ENCODE measurements at regions not wholly inside any gene's neighbourhood (a gene's known extent, or its start where the extent isn't known, plus 50 kb on each side); places are given as distances from the start of the nearest gene placed in this dataset.
"Not testable (repeated sequence)": the region's sequence is repeated elsewhere in the genome, so short reads cannot be mapped to it uniquely, and the experiment has no call there.

DNA sequence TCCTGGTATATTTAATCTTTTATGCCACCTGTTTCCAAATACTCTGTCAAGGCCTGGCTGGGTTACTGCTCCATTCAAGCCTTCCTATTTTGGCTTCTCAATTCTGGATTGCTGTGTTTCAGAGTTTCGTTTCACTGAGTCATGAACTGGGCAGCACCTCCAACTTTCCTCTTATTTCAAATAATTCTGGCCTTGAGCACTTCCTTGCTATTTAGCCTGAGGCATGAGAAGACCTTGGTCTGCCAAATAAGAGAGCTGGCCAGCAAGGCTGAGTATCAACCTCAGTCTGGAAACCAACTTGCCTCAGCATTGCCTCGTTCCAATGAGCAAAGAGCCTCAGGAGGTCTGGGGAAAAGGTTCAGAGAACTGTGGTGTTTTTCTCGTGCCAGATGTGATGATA is 66.6 kb downstream of the TNFAIP3 start:
- no peak for DNase-seq

DNA sequence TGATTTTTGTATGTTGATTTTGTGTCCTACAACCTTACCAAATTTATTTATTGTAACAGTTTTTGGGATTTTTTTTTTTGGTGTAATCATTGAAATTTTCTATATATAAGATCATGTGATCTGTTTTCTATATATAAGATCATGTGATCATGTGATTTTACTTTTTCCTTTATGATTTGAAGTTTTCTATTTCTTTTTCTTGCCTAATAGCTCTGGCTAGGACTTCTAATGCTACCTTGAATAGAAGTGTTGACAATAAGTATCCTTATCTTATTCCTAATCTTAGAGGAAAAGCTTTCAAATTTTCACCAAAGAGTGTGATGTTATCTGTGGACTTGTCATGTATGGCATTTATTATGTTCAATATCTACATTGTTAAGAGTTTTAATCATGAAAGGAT is 69.7 kb downstream of the TNFAIP3 start:
- no peak for DNase-seq

GRCh38 chr6:137937834-137938233 is 70.8 kb downstream of the TNFAIP3 start:
- DNase-seq: no peak

GRCh38 chr6:137938770-137939379 is 71.8 kb downstream of the TNFAIP3 start:
- DNase-seq: no peak

- no peak for DNase-seq
Measured at GRCh38 chr6:137941995-137942394, 74.9 kb downstream of the TNFAIP3 start.

- no peak for DNase-seq
Measured at GRCh38 chr6:137942736-137943135, 75.7 kb downstream of the TNFAIP3 start.

DNA sequence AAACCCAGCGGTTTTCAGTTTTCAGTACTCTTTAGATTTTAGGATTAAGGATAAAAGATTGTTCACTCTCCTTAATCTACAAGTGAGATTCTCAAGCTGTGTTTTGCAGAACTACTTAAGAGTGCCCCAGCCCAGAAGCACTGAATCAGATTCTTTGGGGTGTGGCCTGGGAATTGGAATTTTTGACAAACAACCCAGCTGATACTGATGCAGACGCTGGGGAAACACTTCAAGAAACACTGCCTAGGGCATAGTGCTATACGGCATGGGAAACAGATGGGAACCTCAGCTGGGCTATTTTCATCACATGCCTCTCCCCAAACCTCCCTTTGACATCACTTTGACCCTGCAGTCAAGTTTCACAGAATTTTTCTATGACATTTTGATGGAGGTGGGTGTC is 77.3 kb downstream of the TNFAIP3 start:
- DNase-seq: not testable (repeated sequence)

- DNase-seq: no peak
Measured at GRCh38 chr6:137944793-137945498, 77.9 kb downstream of the TNFAIP3 start.

GRCh38 chr6:137949686-137950390 is 82.8 kb downstream of the TNFAIP3 start:
- no peak for DNase-seq

DNA sequence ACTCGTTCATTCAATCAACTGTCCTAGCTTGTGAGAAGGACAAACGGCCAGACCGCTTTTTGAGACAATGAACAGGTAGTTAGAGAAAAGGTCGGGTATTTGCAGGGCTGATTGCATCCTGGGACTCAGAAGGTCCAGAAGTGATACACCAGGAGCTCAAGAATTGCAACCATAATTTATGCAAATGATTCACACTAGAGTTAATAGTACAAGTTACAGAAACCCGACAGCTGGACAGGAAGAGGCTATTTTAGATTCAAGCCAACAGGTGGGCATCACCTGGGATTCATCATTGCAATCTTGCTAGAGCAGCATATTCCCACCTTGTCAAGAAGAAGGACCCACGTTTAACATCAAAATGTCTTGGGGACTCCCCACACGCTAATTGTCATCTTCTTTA is 83.5 kb downstream of the TNFAIP3 start:
- no peak for DNase-seq

GRCh38 chr6:137951064-137951597 is 84.1 kb downstream of the TNFAIP3 start:
- DNase-seq: no peak

GRCh38 chr6:137952247-137952646 is 85.2 kb downstream of the TNFAIP3 start:
- DNase-seq: no peak

DNA sequence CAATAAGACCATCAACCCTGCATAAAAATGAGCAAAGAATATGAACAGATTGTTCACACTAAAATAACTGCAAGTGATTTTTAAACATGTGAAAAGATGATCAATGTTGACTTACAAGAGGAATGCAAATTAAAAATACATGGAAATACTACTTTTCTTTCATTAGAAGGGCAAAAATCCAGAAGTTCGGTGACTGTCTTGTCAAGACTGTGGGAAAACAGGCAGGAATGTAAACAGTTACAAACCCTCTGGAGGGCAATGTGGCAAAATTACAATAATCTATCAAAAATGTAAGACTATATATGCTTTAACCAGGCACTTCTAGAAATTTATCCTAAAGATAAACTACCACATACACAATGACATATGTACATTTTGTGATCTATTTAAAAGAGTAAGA is 86.7 kb downstream of the TNFAIP3 start:
- no peak for DNase-seq

- DNase-seq: no peak
Measured at GRCh38 chr6:137954253-137954652, 87.2 kb downstream of the TNFAIP3 start.

DNA sequence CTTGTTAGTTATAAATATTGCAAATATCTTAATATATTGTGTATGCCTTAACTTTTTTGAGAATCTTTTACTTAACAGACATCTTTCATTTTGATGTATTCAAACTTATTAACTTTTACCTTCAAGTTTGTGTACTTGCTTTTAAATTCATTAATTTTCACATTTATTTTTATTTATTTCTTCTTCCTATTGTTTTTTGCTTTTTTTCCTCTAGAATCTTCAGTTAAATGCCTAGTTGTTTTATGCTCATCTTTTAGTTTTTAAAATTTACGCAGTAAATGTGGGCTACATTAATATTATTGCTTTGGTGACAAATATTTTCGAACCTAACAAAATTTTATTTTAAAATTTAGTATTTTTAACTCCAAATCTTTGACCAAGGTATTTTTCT is 89.0 kb downstream of the TNFAIP3 start:
- DNase-seq: no peak

- DNase-seq: no peak
Measured at GRCh38 chr6:137957471-137957870, 90.4 kb downstream of the TNFAIP3 start.

GRCh38 chr6:137958811-137959565 is 91.9 kb downstream of the TNFAIP3 start:
- no peak for DNase-seq

DNA sequence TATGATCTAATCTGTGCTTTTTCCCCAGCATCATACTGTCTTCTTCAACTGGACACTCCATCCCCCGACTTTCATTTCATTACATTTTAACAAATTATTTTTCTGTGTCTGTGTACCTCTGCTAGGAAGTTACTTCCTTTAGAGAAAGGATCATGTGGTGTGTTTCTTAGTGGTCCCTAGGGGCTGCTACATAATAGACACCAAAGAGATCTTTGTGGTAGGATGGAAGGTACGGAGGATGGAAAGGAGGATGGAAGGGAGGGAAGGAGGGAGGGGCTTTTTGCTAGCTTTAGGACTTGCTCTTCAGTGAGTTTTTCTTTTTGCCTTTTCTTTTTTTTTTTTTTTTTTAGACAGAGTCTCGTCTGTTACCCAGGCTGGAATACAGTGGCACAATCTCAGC is 95.7 kb downstream of the TNFAIP3 start:
- DNase-seq: no peak

DNA sequence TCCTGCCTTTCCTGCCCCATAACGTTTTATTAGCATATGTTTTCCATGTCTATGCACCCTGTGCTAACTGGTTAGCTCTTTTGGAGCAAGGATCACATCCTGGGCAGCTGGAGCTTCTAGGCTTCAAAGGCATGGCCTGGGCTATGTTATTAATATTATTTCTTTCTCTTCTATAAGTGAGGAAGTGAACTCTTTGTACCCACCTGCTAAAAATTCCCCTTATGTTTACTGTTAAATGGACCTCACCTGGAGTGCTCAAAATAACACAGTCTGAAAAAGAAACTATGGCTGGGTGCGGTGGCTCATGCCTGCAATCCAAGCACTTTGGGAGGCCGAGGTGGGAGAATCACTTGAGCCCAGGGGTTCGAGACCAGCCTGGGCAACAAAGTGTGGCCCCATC is 97.8 kb downstream of the TNFAIP3 start:
- no peak for DNase-seq

- DNase-seq: no peak
Measured at GRCh38 chr6:137967689-137968454, 100.8 kb downstream of the TNFAIP3 start.

- DNase-seq: no peak
Measured at GRCh38 chr6:137968455-137968804, 101.4 kb downstream of the TNFAIP3 start.

GRCh38 chr6:137968901-137969300 is 101.8 kb downstream of the TNFAIP3 start:
- no peak for DNase-seq

DNA sequence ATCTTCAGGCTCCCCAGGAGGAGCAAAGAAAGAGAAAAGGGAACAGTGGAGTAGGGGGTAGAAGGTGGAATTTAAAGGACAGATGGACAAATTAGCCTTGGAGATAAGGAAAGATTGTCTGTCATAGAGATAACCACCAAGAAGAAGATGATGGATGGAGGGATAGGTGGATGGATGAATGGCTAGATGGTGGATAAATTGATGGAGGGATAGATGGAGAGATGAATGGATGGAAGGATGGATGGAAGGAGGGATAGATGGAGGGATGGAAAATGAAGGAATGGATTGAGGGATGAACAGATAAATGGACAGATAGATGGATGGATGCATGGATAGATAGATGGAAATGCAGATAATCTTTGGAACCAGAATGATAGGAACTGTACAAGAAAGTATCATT is 102.8 kb downstream of the TNFAIP3 start:
- DNase-seq: no peak

Data from stimulated activated CD4-positive, alpha-beta T cell treated with anti-CD3 and anti-CD28 coated beads, Interleukin-2, amount 100 ng/mL, for 24 hours (primary cell).